ENCODE measurements at regions not wholly inside any gene's neighbourhood (a gene's known extent, or its start where the extent isn't known, plus 50 kb on each side); places are given as distances from the start of the nearest gene placed in this dataset.

- H3K27me3 ChIP-seq (ENCODE audit: insufficient read depth, low read length): no peaks in the 10 kb centered on the region
- no peaks in the 10 kb centered on the region for H3K4me1 ChIP-seq (ENCODE audit: insufficient read depth, low read length)
- H3K9me3 ChIP-seq (ENCODE audit: insufficient read depth, low read depth, low read length): no peaks in the 10 kb centered on the region
- no peaks in the 10 kb centered on the region for H3K36me3 ChIP-seq (ENCODE audit: insufficient read depth, low read length)
- no peak overlapping the region for H3K27ac ChIP-seq (ENCODE audit: low read depth, low read length)
- no peak overlapping the region for H3K9ac ChIP-seq (ENCODE audit: low read depth, low read length)
- H3K4me3 ChIP-seq (ENCODE audit: low read length): no peak overlapping the region
These were observed 253.4 kb upstream of the RIOK2 start for GRCh38 chr5:97436405-97436804.

- 94% methylated on average over 5 of the region's 5 CpGs for WGBS
- no peak overlapping the region for H3K27ac ChIP-seq (ENCODE audit: low read depth, low read length)
- no peak overlapping the region for H3K4me3 ChIP-seq (ENCODE audit: low read length)
- no peak overlapping the region for H3K9ac ChIP-seq (ENCODE audit: low read depth, low read length)
- H3K27me3 ChIP-seq (ENCODE audit: insufficient read depth, low read length): no peaks in the 10 kb centered on the region
- no peaks in the 10 kb centered on the region for H3K4me1 ChIP-seq (ENCODE audit: insufficient read depth, low read length)
- no peaks in the 10 kb centered on the region for H3K36me3 ChIP-seq (ENCODE audit: insufficient read depth, low read length)
- H3K9me3 ChIP-seq (ENCODE audit: insufficient read depth, low read depth, low read length): 0 out of 2 replicates have a peak, but pooled peaks cover 3% of the 10 kb centered on the region
These were observed 260.7 kb upstream of the RIOK2 start for GRCh38 chr5:97443740-97444139.

GRCh38 chr5:97449172-97449571 lies 266.1 kb upstream of the RIOK2 start:
- Histone ChIP-seq H3K9ac (ENCODE audit: low read depth, low read length) (no peak overlapping the region), H3K27ac (ENCODE audit: low read depth, low read length) (no peak overlapping the region), H3K4me3 (ENCODE audit: low read length) (no peak overlapping the region), H3K4me1 (ENCODE audit: insufficient read depth, low read length) (no peaks in the 10 kb centered on the region), H3K9me3 (ENCODE audit: insufficient read depth, low read depth, low read length) (0 out of 2 replicates have a peak, but pooled peaks cover 3% of the 10 kb centered on the region), H3K27me3 (ENCODE audit: insufficient read depth, low read length) (no peaks in the 10 kb centered on the region), H3K36me3 (ENCODE audit: insufficient read depth, low read length) (no peaks in the 10 kb centered on the region)
- 94% methylated on average over 3 of the region's 3 CpGs for WGBS

- no peaks in the 10 kb centered on the region for H3K36me3 ChIP-seq (ENCODE audit: insufficient read depth, low read length)
- no peaks in the 10 kb centered on the region for H3K4me1 ChIP-seq (ENCODE audit: insufficient read depth, low read length)
- H3K27me3 ChIP-seq (ENCODE audit: insufficient read depth, low read length): no peaks in the 10 kb centered on the region
- no peak overlapping the region for H3K4me3 ChIP-seq (ENCODE audit: low read length)
- no peaks in the 10 kb centered on the region for H3K9me3 ChIP-seq (ENCODE audit: insufficient read depth, low read depth, low read length)
- no peak overlapping the region for H3K9ac ChIP-seq (ENCODE audit: low read depth, low read length)
- H3K27ac ChIP-seq (ENCODE audit: low read depth, low read length): no peak overlapping the region
These were observed 269.6 kb upstream of the RIOK2 start for GRCh38 chr5:97452646-97453045.

GRCh38 chr5:97453263-97453662 lies 270.2 kb upstream of the RIOK2 start:
- no peak overlapping the region for H3K27ac ChIP-seq (ENCODE audit: low read depth, low read length)
- no peak overlapping the region for H3K9ac ChIP-seq (ENCODE audit: low read depth, low read length)
- no CpG with 5 or more reads among the region's 2 CpGs for WGBS
- no peaks in the 10 kb centered on the region for H3K9me3 ChIP-seq (ENCODE audit: insufficient read depth, low read depth, low read length)
- no peak overlapping the region for H3K4me3 ChIP-seq (ENCODE audit: low read length)
- H3K36me3 ChIP-seq (ENCODE audit: insufficient read depth, low read length): no peaks in the 10 kb centered on the region
- no peaks in the 10 kb centered on the region for H3K4me1 ChIP-seq (ENCODE audit: insufficient read depth, low read length)
- no peaks in the 10 kb centered on the region for H3K27me3 ChIP-seq (ENCODE audit: insufficient read depth, low read length)

- H3K9ac ChIP-seq (ENCODE audit: low read depth, low read length): no peak overlapping the region
- no peak overlapping the region for H3K4me3 ChIP-seq (ENCODE audit: low read length)
These were observed 271.0 kb upstream of the RIOK2 start for GRCh38 chr5:97454015-97454414.

GRCh38 chr5:97455996-97456395 lies 272.9 kb upstream of the RIOK2 start:
- H3K27ac ChIP-seq (ENCODE audit: low read depth, low read length): no peak overlapping the region
- H3K36me3 ChIP-seq (ENCODE audit: insufficient read depth, low read length): no peaks in the 10 kb centered on the region
- WGBS: 92% methylated on average over 1 of the region's 1 CpG
- no peaks in the 10 kb centered on the region for H3K4me1 ChIP-seq (ENCODE audit: insufficient read depth, low read length)
- no peaks in the 10 kb centered on the region for H3K27me3 ChIP-seq (ENCODE audit: insufficient read depth, low read length)
- no peaks in the 10 kb centered on the region for H3K9me3 ChIP-seq (ENCODE audit: insufficient read depth, low read depth, low read length)
- no peak overlapping the region for H3K9ac ChIP-seq (ENCODE audit: low read depth, low read length)
- H3K4me3 ChIP-seq (ENCODE audit: low read length): no peak overlapping the region

More at GRCh38 chr5:97454015-97454414, 271.0 kb upstream of the RIOK2 start:
- Histone ChIP-seq H3K9me3 (ENCODE audit: insufficient read depth, low read depth, low read length) (no peaks in the 10 kb centered on the region), H3K4me1 (ENCODE audit: insufficient read depth, low read length) (no peaks in the 10 kb centered on the region), H3K36me3 (ENCODE audit: insufficient read depth, low read length) (no peaks in the 10 kb centered on the region), H3K27ac (ENCODE audit: low read depth, low read length) (no peak overlapping the region), H3K27me3 (ENCODE audit: insufficient read depth, low read length) (no peaks in the 10 kb centered on the region)

- 92% methylated on average over 4 of the region's 5 CpGs for WGBS
- H3K36me3 ChIP-seq (ENCODE audit: insufficient read depth, low read length): no peaks in the 10 kb centered on the region
These were observed 275.8 kb upstream of the RIOK2 start for GRCh38 chr5:97458851-97459250.

GRCh38 chr5:97471951-97472350 lies 288.9 kb upstream of the RIOK2 start:
- Histone ChIP-seq H3K4me3 (ENCODE audit: low read length) (no peak overlapping the region), H3K36me3 (ENCODE audit: insufficient read depth, low read length) (no peaks in the 10 kb centered on the region), H3K9ac (ENCODE audit: low read depth, low read length) (no peak overlapping the region), H3K27me3 (ENCODE audit: insufficient read depth, low read length) (no peaks in the 10 kb centered on the region), H3K9me3 (ENCODE audit: insufficient read depth, low read depth, low read length) (peaks cover 17% of the 10 kb centered on the region), H3K4me1 (ENCODE audit: insufficient read depth, low read length) (no peaks in the 10 kb centered on the region), H3K27ac (ENCODE audit: low read depth, low read length) (no peak overlapping the region)
- WGBS: 97% methylated on average over 10 of the region's 10 CpGs

More at GRCh38 chr5:97458851-97459250, 275.8 kb upstream of the RIOK2 start:
- no peak overlapping the region for H3K9ac ChIP-seq (ENCODE audit: low read depth, low read length)
- H3K9me3 ChIP-seq (ENCODE audit: insufficient read depth, low read depth, low read length): no peaks in the 10 kb centered on the region
- no peaks in the 10 kb centered on the region for H3K27me3 ChIP-seq (ENCODE audit: insufficient read depth, low read length)
- H3K4me1 ChIP-seq (ENCODE audit: insufficient read depth, low read length): no peaks in the 10 kb centered on the region
- no peak overlapping the region for H3K4me3 ChIP-seq (ENCODE audit: low read length)
- no peak overlapping the region for H3K27ac ChIP-seq (ENCODE audit: low read depth, low read length)

GRCh38 chr5:97475847-97476246 lies 292.8 kb upstream of the RIOK2 start:
- no peaks in the 10 kb centered on the region for H3K36me3 ChIP-seq (ENCODE audit: insufficient read depth, low read length)
- no peak overlapping the region for H3K4me3 ChIP-seq (ENCODE audit: low read length)
- 100% methylated on average over 3 of the region's 3 CpGs for WGBS
- no peaks in the 10 kb centered on the region for H3K4me1 ChIP-seq (ENCODE audit: insufficient read depth, low read length)
- no peaks in the 10 kb centered on the region for H3K27me3 ChIP-seq (ENCODE audit: insufficient read depth, low read length)
- peaks cover 4% of the 10 kb centered on the region; the same call in 1 of the 2 replicates for H3K9me3 ChIP-seq (ENCODE audit: insufficient read depth, low read depth, low read length)
- no peak overlapping the region for H3K27ac ChIP-seq (ENCODE audit: low read depth, low read length)
- no peak overlapping the region for H3K9ac ChIP-seq (ENCODE audit: low read depth, low read length)

- Histone ChIP-seq H3K4me3 (ENCODE audit: low read length) (no peak overlapping the region), H3K27ac (ENCODE audit: low read depth, low read length) (no peak overlapping the region), H3K4me1 (ENCODE audit: insufficient read depth, low read length) (no peaks in the 10 kb centered on the region), H3K36me3 (ENCODE audit: insufficient read depth, low read length) (no peaks in the 10 kb centered on the region), H3K27me3 (ENCODE audit: insufficient read depth, low read length) (no peaks in the 10 kb centered on the region), H3K9me3 (ENCODE audit: insufficient read depth, low read depth, low read length) (no peaks in the 10 kb centered on the region), H3K9ac (ENCODE audit: low read depth, low read length) (no peak overlapping the region)
- WGBS: 100% methylated on average over 1 of the region's 2 CpGs
These were observed 293.9 kb upstream of the RIOK2 start for GRCh38 chr5:97476852-97477534.

GRCh38 chr5:97478483-97478882 lies 295.4 kb upstream of the RIOK2 start:
- Histone ChIP-seq H3K36me3 (ENCODE audit: insufficient read depth, low read length) (no peaks in the 10 kb centered on the region), H3K27me3 (ENCODE audit: insufficient read depth, low read length) (no peaks in the 10 kb centered on the region), H3K9ac (ENCODE audit: low read depth, low read length) (no peak overlapping the region), H3K4me3 (ENCODE audit: low read length) (no peak overlapping the region), H3K4me1 (ENCODE audit: insufficient read depth, low read length) (no peaks in the 10 kb centered on the region), H3K9me3 (ENCODE audit: insufficient read depth, low read depth, low read length) (no peaks in the 10 kb centered on the region), H3K27ac (ENCODE audit: low read depth, low read length) (no peak overlapping the region)
